ENCODE measurements at regions not wholly inside any gene's neighbourhood (a gene's known extent, or its start where the extent isn't known, plus 50 kb on each side); places are given as distances from the start of the nearest gene placed in this dataset.

DNA sequence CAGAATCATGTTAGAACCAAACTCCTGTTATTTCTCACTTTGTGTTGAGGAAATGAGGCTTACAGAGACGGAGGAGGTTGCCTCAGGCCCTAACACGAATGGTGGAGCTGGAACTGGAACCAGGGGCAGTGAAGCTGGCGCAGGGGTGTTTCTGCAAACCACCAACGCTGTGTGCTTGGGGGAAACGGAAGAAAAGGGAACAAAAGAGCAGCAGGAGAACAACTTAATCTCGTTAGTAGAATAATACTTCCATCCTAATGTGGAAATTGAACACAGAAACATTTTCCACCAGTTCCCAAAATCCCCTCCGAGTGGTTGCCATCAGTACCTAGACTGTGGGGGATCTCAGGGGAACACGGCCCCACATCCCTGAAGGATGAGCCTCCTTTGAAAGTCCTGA, 103.4 kb upstream of the FRMD1 start:
- no peak overlapping the region for H3K27ac ChIP-seq
- no peak for DNase-seq
- TF ChIP-seq, protein P1, sequence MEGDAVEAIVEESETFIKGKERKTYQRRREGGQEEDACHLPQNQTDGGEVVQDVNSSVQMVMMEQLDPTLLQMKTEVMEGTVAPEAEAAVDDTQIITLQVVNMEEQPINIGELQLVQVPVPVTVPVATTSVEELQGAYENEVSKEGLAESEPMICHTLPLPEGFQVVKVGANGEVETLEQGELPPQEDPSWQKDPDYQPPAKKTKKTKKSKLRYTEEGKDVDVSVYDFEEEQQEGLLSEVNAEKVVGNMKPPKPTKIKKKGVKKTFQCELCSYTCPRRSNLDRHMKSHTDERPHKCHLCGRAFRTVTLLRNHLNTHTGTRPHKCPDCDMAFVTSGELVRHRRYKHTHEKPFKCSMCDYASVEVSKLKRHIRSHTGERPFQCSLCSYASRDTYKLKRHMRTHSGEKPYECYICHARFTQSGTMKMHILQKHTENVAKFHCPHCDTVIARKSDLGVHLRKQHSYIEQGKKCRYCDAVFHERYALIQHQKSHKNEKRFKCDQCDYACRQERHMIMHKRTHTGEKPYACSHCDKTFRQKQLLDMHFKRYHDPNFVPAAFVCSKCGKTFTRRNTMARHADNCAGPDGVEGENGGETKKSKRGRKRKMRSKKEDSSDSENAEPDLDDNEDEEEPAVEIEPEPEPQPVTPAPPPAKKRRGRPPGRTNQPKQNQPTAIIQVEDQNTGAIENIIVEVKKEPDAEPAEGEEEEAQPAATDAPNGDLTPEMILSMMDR (IDR thresholded peaks at IDR 0.05; ENCODE audit: low read depth, low read length) = no peak
- H3K36me3 ChIP-seq = no peaks in the 10 kb centered on the region
- no peaks in the 10 kb centered on the region for H3K9me3 ChIP-seq (ENCODE audit: severe bottlenecking)
- no peaks in the 10 kb centered on the region for H3K27me3 ChIP-seq (ENCODE audit: insufficient read depth, low read depth, severe bottlenecking)
- no peak overlapping the region for H3K4me3 ChIP-seq (ENCODE audit: low read depth, low read length)

DNA sequence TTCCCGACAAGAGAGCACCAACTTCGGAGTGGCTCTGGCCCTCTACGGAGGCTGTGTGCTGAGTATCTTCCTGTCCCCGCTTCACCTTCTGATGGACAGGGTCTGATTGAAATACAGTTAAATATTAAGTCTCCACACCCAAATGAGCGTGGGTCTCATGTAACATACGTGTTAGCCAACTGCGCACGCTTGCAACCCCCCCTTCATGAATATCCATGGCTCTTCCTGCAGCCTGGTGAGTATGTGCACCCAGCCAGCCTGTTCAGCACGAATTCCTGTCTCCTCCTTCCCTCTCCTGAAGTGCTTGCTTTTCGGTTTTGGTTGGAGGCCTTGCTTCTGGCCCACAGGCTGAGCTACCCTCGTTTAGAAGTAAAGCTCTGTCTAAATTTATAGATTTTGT, 102.9 kb upstream of the FRMD1 start:
- no peaks in the 10 kb centered on the region for H3K36me3 ChIP-seq
- no peak overlapping the region for H3K4me3 ChIP-seq (ENCODE audit: low read depth, low read length)
- H3K27me3 ChIP-seq (ENCODE audit: insufficient read depth, low read depth, severe bottlenecking) = no peaks in the 10 kb centered on the region
- H3K9me3 ChIP-seq (ENCODE audit: severe bottlenecking) = no peaks in the 10 kb centered on the region
- TF ChIP-seq, protein P1 (IDR thresholded peaks at IDR 0.05; ENCODE audit: low read depth, low read length) = no peak
- no peak overlapping the region for H3K27ac ChIP-seq
- DNase-seq = no peak

DNA sequence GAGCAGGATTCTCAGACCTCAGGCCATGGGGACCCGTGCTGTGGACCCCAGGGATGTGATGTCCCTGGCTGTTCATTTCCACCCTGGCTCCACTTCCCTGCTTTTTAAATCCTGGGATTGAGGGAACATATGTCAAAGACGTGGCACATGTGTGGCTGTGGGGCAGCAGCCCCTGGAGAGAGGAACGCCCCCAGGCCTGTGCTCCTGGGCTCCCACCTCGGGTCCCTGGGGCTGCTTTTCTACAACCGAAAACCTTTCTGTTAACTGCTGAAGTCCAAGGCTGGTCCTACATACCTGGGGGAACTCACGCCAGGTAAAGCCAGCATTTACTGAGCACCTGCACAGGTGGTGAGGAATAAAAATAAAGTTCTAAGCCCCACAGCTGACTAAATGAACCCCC, 102.3 kb upstream of the FRMD1 start:
- TF ChIP-seq, protein P1 (IDR thresholded peaks at IDR 0.05; ENCODE audit: low read depth, low read length) = no peak
- DNase-seq = no peak
- H3K9me3 ChIP-seq (ENCODE audit: severe bottlenecking) = no peaks in the 10 kb centered on the region
- no peaks in the 10 kb centered on the region for H3K36me3 ChIP-seq
- no peak overlapping the region for H3K27ac ChIP-seq
- H3K27me3 ChIP-seq (ENCODE audit: insufficient read depth, low read depth, severe bottlenecking) = no peaks in the 10 kb centered on the region
- H3K4me3 ChIP-seq (ENCODE audit: low read depth, low read length) = no peak overlapping the region

DNA sequence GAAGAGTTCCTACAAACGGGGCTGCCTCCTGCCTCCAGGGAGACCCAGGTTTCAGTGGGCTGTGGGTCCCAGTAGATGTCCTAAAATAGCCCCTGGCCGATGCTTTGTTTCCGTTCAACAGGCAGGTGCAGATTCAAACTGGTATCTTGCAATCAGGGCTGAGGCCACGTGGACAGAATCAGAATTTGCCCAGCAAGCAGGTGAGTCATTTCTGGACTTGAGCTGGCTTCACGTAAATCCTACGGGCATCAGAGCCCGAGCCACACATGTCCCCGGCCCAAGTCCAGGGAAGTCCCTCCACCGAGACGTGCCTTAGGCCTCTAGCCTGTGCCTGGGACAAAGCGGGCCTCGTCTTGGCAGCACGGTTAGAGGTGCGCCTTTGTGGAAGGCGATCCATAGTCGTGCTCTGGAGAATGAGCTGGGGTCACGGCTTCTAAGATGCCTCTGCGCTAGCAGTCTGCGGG, 101.6 kb upstream of the FRMD1 start:
- Histone ChIP-seq H3K36me3 (no peaks in the 10 kb centered on the region), H3K27me3 (ENCODE audit: insufficient read depth, low read depth, severe bottlenecking) (no peaks in the 10 kb centered on the region), H3K4me3 (ENCODE audit: low read depth, low read length) (no peak overlapping the region), H3K27ac (no peak overlapping the region), H3K9me3 (ENCODE audit: severe bottlenecking) (no peaks in the 10 kb centered on the region)
- DNase-seq = no peak
- TF ChIP-seq, protein P1 (IDR thresholded peaks at IDR 0.05; ENCODE audit: low read depth, low read length) = no peak

DNA sequence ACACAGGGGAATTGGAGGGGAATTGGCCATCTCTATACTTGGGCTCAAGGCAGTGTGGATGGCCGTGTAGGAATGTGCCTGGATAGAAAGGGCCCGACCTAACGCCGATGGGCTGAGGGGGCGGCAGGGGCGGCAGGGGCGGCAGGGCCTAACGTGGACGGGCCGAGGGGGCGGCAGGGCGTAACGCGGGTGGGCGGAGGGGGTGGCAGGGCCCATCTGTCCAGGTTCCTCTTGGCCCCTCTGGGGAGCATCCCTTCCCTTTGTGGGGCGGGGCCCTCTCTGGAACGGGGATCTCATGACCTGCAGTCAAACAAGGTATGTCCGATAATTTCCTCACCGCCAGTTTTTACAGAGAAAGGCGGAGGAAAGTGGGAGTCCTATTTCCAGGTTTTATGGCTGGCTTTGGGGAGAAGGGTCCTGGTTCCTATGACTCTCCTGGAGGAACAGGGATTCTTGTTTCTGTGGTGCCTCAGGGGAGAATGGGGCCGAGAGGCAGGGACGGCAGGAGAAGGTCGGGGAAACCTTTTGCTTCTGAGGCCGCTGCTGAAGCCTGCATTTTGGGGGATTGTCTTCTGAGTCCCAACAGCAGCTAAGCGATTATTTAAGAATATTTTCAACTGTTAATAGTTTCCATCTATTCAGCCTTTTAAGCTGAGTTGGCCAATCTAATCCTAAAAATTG, 100.8 kb upstream of the FRMD1 start:
- Histone ChIP-seq H3K27me3 (ENCODE audit: insufficient read depth, low read depth, severe bottlenecking) (no peaks in the 10 kb centered on the region), H3K36me3 (no peaks in the 10 kb centered on the region), H3K9me3 (ENCODE audit: severe bottlenecking) (no peaks in the 10 kb centered on the region), H3K27ac (no peak overlapping the region), H3K4me3 (ENCODE audit: low read depth, low read length) (no peak overlapping the region)
- TF ChIP-seq, protein P1 (IDR thresholded peaks at IDR 0.05; ENCODE audit: low read depth, low read length) = no peak
- DNase-seq = no peak

DNA sequence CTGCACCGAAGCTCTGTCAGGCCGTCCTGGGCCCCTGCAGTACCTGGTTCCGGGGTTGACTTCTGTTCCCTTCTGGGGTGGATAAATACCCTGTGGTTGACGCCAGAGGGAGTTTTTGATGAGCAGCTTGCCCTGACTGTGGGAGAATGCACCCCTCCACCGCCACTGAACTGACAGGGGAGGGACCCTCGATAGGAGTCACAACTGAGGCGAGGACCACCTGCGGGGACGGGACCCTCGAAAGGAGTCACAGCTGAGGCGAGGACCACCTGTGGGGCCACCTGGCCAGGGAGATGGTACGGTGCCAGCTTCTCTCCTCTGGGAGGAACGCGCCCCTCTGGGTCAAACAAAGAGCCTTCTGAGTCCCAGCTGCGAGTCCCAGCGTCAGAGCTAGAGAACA, 100.1 kb upstream of the FRMD1 start:
- TF ChIP-seq, protein P1 (IDR thresholded peaks at IDR 0.05; ENCODE audit: low read depth, low read length) = no peak
- no peak for DNase-seq
- H3K9me3 ChIP-seq (ENCODE audit: severe bottlenecking) = no peaks in the 10 kb centered on the region
- no peak overlapping the region for H3K27ac ChIP-seq
- H3K27me3 ChIP-seq (ENCODE audit: insufficient read depth, low read depth, severe bottlenecking) = no peaks in the 10 kb centered on the region
- no peak overlapping the region for H3K4me3 ChIP-seq (ENCODE audit: low read depth, low read length)
- H3K36me3 ChIP-seq = no peaks in the 10 kb centered on the region

Measured in WERI-Rb-1 (cell line).